ENCODE measurements at regions not wholly inside any gene's neighbourhood (a gene's known extent, or its start where the extent isn't known, plus 50 kb on each side); places are given as distances from the start of the nearest gene placed in this dataset.

DNA sequence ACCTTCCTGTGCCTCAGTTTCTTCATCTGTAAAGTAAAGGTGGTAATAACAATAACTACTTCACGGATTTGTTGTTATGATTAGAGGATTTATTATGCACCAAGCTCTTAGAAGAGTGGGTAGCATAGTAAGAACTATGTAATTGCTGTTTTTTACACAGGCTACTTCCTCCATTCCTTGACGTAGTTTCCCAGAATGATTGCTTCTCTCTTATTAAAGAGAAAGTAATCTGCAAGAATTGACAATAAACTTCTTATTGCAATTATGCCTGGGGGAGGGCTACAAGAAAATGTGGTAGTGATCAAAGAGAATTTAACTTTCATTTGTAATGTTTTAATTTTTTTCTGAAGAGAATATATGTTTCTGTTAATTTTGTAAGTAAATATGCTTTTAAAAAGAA is 238.7 kb downstream of the GASK1B start (continued):
- TF ChIP-seq TAF1 (IDR thresholded peaks at IDR 0.05; ENCODE audit: borderline replicate concordance, low read depth, low read length) (no peak), SMC3 (IDR thresholded peaks at IDR 0.05; ENCODE audit: low read depth, low read length) (no peak), RFX5 (IDR thresholded peaks at IDR 0.05; ENCODE audit: low read length) (no peak), CHD2 (IDR thresholded peaks at IDR 0.05; ENCODE audit: low read length, partially characterized antibody) (no peak), MXI1 (IDR thresholded peaks at IDR 0.05; ENCODE audit: low read depth, low read length) (no peak), YY1 (IDR thresholded peaks at IDR 0.05; ENCODE audit: low read depth) (no peak)
- TF ChIP-seq, protein P1, sequence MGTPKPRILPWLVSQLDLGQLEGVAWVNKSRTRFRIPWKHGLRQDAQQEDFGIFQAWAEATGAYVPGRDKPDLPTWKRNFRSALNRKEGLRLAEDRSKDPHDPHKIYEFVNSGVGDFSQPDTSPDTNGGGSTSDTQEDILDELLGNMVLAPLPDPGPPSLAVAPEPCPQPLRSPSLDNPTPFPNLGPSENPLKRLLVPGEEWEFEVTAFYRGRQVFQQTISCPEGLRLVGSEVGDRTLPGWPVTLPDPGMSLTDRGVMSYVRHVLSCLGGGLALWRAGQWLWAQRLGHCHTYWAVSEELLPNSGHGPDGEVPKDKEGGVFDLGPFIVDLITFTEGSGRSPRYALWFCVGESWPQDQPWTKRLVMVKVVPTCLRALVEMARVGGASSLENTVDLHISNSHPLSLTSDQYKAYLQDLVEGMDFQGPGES (IDR thresholded peaks at IDR 0.05; ENCODE audit: low read depth, low read length), result no peak
- TF ChIP-seq, protein P2, sequence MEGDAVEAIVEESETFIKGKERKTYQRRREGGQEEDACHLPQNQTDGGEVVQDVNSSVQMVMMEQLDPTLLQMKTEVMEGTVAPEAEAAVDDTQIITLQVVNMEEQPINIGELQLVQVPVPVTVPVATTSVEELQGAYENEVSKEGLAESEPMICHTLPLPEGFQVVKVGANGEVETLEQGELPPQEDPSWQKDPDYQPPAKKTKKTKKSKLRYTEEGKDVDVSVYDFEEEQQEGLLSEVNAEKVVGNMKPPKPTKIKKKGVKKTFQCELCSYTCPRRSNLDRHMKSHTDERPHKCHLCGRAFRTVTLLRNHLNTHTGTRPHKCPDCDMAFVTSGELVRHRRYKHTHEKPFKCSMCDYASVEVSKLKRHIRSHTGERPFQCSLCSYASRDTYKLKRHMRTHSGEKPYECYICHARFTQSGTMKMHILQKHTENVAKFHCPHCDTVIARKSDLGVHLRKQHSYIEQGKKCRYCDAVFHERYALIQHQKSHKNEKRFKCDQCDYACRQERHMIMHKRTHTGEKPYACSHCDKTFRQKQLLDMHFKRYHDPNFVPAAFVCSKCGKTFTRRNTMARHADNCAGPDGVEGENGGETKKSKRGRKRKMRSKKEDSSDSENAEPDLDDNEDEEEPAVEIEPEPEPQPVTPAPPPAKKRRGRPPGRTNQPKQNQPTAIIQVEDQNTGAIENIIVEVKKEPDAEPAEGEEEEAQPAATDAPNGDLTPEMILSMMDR (IDR thresholded peaks at IDR 0.05), result no peak

DNA sequence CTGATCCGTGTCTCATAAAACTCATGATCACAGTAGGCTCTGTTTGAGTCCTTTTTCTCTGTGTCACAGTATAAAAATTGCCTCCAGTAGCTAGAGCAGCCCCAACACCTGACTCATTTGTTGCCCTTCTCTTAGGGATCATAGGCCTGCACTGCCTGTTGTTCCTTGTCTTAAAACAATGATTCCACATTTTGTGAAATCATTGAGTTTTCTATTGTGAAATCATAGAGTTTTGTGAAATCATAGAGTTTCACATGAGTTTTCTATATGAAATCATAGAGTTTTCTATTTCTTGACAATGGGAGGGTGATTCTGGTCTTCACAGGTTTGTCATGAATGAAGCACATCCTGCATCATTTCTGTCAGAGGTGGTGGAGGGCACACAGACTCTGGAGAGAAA is 239.9 kb downstream of the GASK1B start:
- H3K36me3 ChIP-seq (replicated peaks in 1 of 2; ENCODE audit: control insufficient read depth in 1 of 2, insufficient read depth in 2 of 2, low read length in 1 of 2), result no peaks in the 10 kb centered on the region
- TF ChIP-seq, protein P1 (IDR thresholded peaks at IDR 0.05; ENCODE audit: low read depth, low read length), result no peak
- no peak for TF ChIP-seq RAD21 (IDR thresholded peaks at IDR 0.05; ENCODE audit: low read length)
- no peak for TF ChIP-seq YY1 (IDR thresholded peaks at IDR 0.05; ENCODE audit: low read depth)
- TF ChIP-seq TEAD4 (IDR thresholded peaks at IDR 0.05; ENCODE audit: borderline replicate concordance, insufficient read depth), result no peak
- TF ChIP-seq GABPA (IDR thresholded peaks at IDR 0.05; ENCODE audit: low read depth), result no peak
- no peak for TF ChIP-seq NFIC (IDR thresholded peaks at IDR 0.05; ENCODE audit: borderline replicate concordance)
- no peak for TF ChIP-seq GATA2 (CRISPR knock-in tag; IDR thresholded peaks at IDR 0.05)
- no peak for TF ChIP-seq EZH2phosphoT487 (IDR thresholded peaks at IDR 0.05; ENCODE audit: borderline replicate concordance, low read depth)
- TF ChIP-seq ELF1 (IDR thresholded peaks at IDR 0.05), result no peak
- TF ChIP-seq TCF12 (IDR thresholded peaks at IDR 0.05), result no peak
- TF ChIP-seq, protein P3, sequence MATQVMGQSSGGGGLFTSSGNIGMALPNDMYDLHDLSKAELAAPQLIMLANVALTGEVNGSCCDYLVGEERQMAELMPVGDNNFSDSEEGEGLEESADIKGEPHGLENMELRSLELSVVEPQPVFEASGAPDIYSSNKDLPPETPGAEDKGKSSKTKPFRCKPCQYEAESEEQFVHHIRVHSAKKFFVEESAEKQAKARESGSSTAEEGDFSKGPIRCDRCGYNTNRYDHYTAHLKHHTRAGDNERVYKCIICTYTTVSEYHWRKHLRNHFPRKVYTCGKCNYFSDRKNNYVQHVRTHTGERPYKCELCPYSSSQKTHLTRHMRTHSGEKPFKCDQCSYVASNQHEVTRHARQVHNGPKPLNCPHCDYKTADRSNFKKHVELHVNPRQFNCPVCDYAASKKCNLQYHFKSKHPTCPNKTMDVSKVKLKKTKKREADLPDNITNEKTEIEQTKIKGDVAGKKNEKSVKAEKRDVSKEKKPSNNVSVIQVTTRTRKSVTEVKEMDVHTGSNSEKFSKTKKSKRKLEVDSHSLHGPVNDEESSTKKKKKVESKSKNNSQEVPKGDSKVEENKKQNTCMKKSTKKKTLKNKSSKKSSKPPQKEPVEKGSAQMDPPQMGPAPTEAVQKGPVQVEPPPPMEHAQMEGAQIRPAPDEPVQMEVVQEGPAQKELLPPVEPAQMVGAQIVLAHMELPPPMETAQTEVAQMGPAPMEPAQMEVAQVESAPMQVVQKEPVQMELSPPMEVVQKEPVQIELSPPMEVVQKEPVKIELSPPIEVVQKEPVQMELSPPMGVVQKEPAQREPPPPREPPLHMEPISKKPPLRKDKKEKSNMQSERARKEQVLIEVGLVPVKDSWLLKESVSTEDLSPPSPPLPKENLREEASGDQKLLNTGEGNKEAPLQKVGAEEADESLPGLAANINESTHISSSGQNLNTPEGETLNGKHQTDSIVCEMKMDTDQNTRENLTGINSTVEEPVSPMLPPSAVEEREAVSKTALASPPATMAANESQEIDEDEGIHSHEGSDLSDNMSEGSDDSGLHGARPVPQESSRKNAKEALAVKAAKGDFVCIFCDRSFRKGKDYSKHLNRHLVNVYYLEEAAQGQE (IDR thresholded peaks at IDR 0.05; ENCODE audit: low read depth, low read length), result no peak
- TF ChIP-seq, protein P4, sequence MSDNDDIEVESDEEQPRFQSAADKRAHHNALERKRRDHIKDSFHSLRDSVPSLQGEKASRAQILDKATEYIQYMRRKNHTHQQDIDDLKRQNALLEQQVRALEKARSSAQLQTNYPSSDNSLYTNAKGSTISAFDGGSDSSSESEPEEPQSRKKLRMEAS (IDR thresholded peaks at IDR 0.05; ENCODE audit: low read depth), result no peak
- no peak for TF ChIP-seq SMC3 (IDR thresholded peaks at IDR 0.05; ENCODE audit: low read depth, low read length)
- TF ChIP-seq MEF2A (IDR thresholded peaks at IDR 0.05; ENCODE audit: borderline replicate concordance, low read depth), result no peak
- no peak for TF ChIP-seq TAF1 (IDR thresholded peaks at IDR 0.05; ENCODE audit: borderline replicate concordance, low read depth, low read length)
- TF ChIP-seq EP300 (IDR thresholded peaks at IDR 0.05; ENCODE audit: borderline replicate concordance in 1 of 2, low read depth in 1 of 2, low read length in 1 of 2), result no peak
- TF ChIP-seq, protein P2 (IDR thresholded peaks at IDR 0.05), result no peak
- no peak overlapping the region for H3K4me2 ChIP-seq
- ChIA-PET POLR2A (no interaction called here), CTCF (no interaction called here)
- H3K27ac ChIP-seq (ENCODE audit: low read depth in 2 of 2, low read length in 1 of 2), result no peak overlapping the region
- H3K79me2 ChIP-seq (ENCODE audit: insufficient read depth), result no peaks in the 10 kb centered on the region
- no peak for DNase-seq
- no peaks in the 10 kb centered on the region for H3K4me1 ChIP-seq (ENCODE audit: control insufficient read depth in 1 of 2, insufficient read depth in 2 of 2, low read depth in 1 of 2, low read length in 1 of 2)
- WGBS (ENCODE audit: low lambda C conversion rate), result 60% methylated on average over 1 of the region's 1 CpG
- H3K4me3 ChIP-seq (ENCODE audit: low read depth in 2 of 2, low read length in 1 of 2), result no peak overlapping the region
- no peak overlapping the region for H3K9ac ChIP-seq
- no peaks in the 10 kb centered on the region for H3K9me3 ChIP-seq
- no peaks in the 10 kb centered on the region for H3F3A ChIP-seq (replicated peaks; ENCODE audit: insufficient read depth)
- H4K20me1 ChIP-seq (ENCODE audit: insufficient read depth), result no peaks in the 10 kb centered on the region
- no peaks in the 10 kb centered on the region for H3K27me3 ChIP-seq (ENCODE audit: insufficient read depth)
- no peaks in the 10 kb centered on the region for H3K9me2 ChIP-seq
- H2AFZ ChIP-seq (ENCODE audit: low read depth), result no peak overlapping the region
